HG03442 (cell line): ENCODE measurements at regions not wholly inside any gene's neighbourhood (a gene's known extent, or its start where the extent isn't known, plus 50 kb on each side); places are given as distances from the start of the nearest gene placed in this dataset.
"Not testable (repeated sequence)": the region's sequence is repeated elsewhere in the genome, so short reads cannot be mapped to it uniquely, and the experiment has no call there.

Experiments used
- ATAC-seq: cut with Tn5 transposase; IDR thresholded peaks from one replicate; pipeline ENCODE4 v1.9.1; 2021; ENCODE audit warnings: mild to moderate bottlenecking, moderate library complexity; ENCODE audit not compliant: unreplicated experiment

- ATAC-seq = not testable (repeated sequence)
These were observed 846.4 kb downstream of the RPIA start for GRCh38 chr2:89537862-89538261.

- not testable (repeated sequence) for ATAC-seq
These were observed 852.6 kb downstream of the RPIA start for GRCh38 chr2:89544110-89544509.

GRCh38 chr2:89579154-89579553 is 887.7 kb downstream of the RPIA start:
- ATAC-seq = not testable (repeated sequence)

GRCh38 chr2:89582816-89583215 is 891.3 kb downstream of the RPIA start:
- ATAC-seq = not testable (repeated sequence)

- ATAC-seq = not testable (repeated sequence)
These were observed 892.6 kb downstream of the RPIA start for GRCh38 chr2:89584046-89584445.

- ATAC-seq = not testable (repeated sequence)
These were observed 893.5 kb downstream of the RPIA start for GRCh38 chr2:89584868-89585557.

GRCh38 chr2:89585558-89585920 is 894.1 kb downstream of the RPIA start:
- ATAC-seq = peak; percentile 100

GRCh38 chr2:89599843-89600242 is 908.4 kb downstream of the RPIA start:
- not testable (repeated sequence) for ATAC-seq

- ATAC-seq = not testable (repeated sequence)
These were observed 915.0 kb downstream of the RPIA start for GRCh38 chr2:89606514-89606913.

GRCh38 chr2:89610207-89610926 is 918.9 kb downstream of the RPIA start:
- ATAC-seq = not testable (repeated sequence)

GRCh38 chr2:89610927-89611515 is 919.5 kb downstream of the RPIA start:
- not testable (repeated sequence) for ATAC-seq

GRCh38 chr2:89611710-89612109 is 920.2 kb downstream of the RPIA start:
- not testable (repeated sequence) for ATAC-seq

- not testable (repeated sequence) for ATAC-seq
These were observed 957.8 kb downstream of the RPIA start for GRCh38 chr2:89649268-89649667.

- not testable (repeated sequence) for ATAC-seq
These were observed 987.8 kb downstream of the RPIA start for GRCh38 chr2:89679254-89679653.
